GM19395 (cell line): ENCODE measurements at regions not wholly inside any gene's neighbourhood (a gene's known extent, or its start where the extent isn't known, plus 50 kb on each side); places are given as distances from the start of the nearest gene placed in this dataset.
"Not testable (repeated sequence)": the region's sequence is repeated elsewhere in the genome, so short reads cannot be mapped to it uniquely, and the experiment has no call there.

Source experiments
- ATAC-seq: cut with Tn5 transposase; IDR thresholded peaks from one replicate; pipeline ENCODE4 v1.9.1; 2021; ENCODE audit warnings: mild to moderate bottlenecking, moderate library complexity; ENCODE audit not compliant: unreplicated experiment

GRCh38 chr5:62138607-62139006, 167.4 kb upstream of the KIF2A start:
- ATAC-seq, result no peak

GRCh38 chr5:62139741-62140140, 166.3 kb upstream of the KIF2A start:
- no peak for ATAC-seq

GRCh38 chr5:62142351-62142750, 163.7 kb upstream of the KIF2A start:
- no peak for ATAC-seq

GRCh38 chr5:62143268-62144229, 162.5 kb upstream of the KIF2A start:
- no peak for ATAC-seq

GRCh38 chr5:62144401-62145022, 161.5 kb upstream of the KIF2A start:
- ATAC-seq, result no peak

GRCh38 chr5:62149879-62150278, 156.1 kb upstream of the KIF2A start:
- no peak for ATAC-seq

GRCh38 chr5:62152394-62153087, 153.5 kb upstream of the KIF2A start:
- no peak for ATAC-seq

- no peak for ATAC-seq
These were observed 151.2 kb upstream of the KIF2A start for GRCh38 chr5:62154758-62155157.

- ATAC-seq, result no peak
These were observed 150.0 kb upstream of the KIF2A start for GRCh38 chr5:62155988-62156387.

- no peak for ATAC-seq
These were observed 138.4 kb upstream of the KIF2A start for GRCh38 chr5:62167561-62168057.

- ATAC-seq, result no peak
These were observed 137.3 kb upstream of the KIF2A start for GRCh38 chr5:62168506-62169281.

- ATAC-seq, result no peak
These were observed 127.7 kb upstream of the KIF2A start for GRCh38 chr5:62178258-62178657.

- ATAC-seq, result no peak
These were observed 123.2 kb upstream of the KIF2A start for GRCh38 chr5:62182802-62183201.

- ATAC-seq, result no peak
These were observed 122.3 kb upstream of the KIF2A start for GRCh38 chr5:62183727-62184126.

- ATAC-seq, result no peak
These were observed 121.6 kb upstream of the KIF2A start for GRCh38 chr5:62184444-62184843.

- no peak for ATAC-seq
These were observed 115.8 kb upstream of the KIF2A start for GRCh38 chr5:62190173-62190572.

- ATAC-seq, result no peak
These were observed 115.1 kb upstream of the KIF2A start for GRCh38 chr5:62190931-62191330.

GRCh38 chr5:62192958-62193357, 113.0 kb upstream of the KIF2A start:
- no peak for ATAC-seq

GRCh38 chr5:62196532-62196931, 109.5 kb upstream of the KIF2A start:
- ATAC-seq, result not testable (repeated sequence)

- ATAC-seq, result no peak
These were observed 108.3 kb upstream of the KIF2A start for GRCh38 chr5:62197697-62198096.

- no peak for ATAC-seq
These were observed 107.6 kb upstream of the KIF2A start for GRCh38 chr5:62198421-62198820.
